ENCODE measurements at regions not wholly inside any gene's neighbourhood (a gene's known extent, or its start where the extent isn't known, plus 50 kb on each side); places are given as distances from the start of the nearest gene placed in this dataset.

GRCh38 chr2:125424266-125424785 lies 1231.6 kb upstream of the GYPC start:
- Mint-ChIP-seq H3K27ac (ENCODE audit: unreplicated experiment) (no peak overlapping the region), H3K36me3 (ENCODE audit: unreplicated experiment) (no peaks in the 10 kb centered on the region), H3K9me3 (ENCODE audit: unreplicated experiment) (peaks cover 4% of the 10 kb centered on the region), H3K27me3 (ENCODE audit: unreplicated experiment) (no peaks in the 10 kb centered on the region), H3K4me3 (ENCODE audit: unreplicated experiment) (no peak overlapping the region), H3K4me1 (ENCODE audit: unreplicated experiment) (peaks cover 9% of the 10 kb centered on the region)
- no peak for TF ChIP-seq CTCF (IDR thresholded peaks at IDR 0.05)
- DNase-seq (ENCODE audit: extremely low spot score, unreplicated experiment), result no peak

- Mint-ChIP-seq H3K4me1 (ENCODE audit: unreplicated experiment) (peaks cover 9% of the 10 kb centered on the region), H3K27me3 (ENCODE audit: unreplicated experiment) (no peaks in the 10 kb centered on the region), H3K36me3 (ENCODE audit: unreplicated experiment) (no peaks in the 10 kb centered on the region), H3K27ac (ENCODE audit: unreplicated experiment) (no peak overlapping the region), H3K4me3 (ENCODE audit: unreplicated experiment) (no peak overlapping the region), H3K9me3 (ENCODE audit: unreplicated experiment) (peaks cover 4% of the 10 kb centered on the region)
- DNase-seq (ENCODE audit: extremely low spot score, unreplicated experiment), result no peak
- TF ChIP-seq CTCF (IDR thresholded peaks at IDR 0.05), result no peak
Observed at GRCh38 chr2:125427721-125428315, 1228.1 kb upstream of the GYPC start.

- no peak for DNase-seq (ENCODE audit: extremely low spot score, unreplicated experiment)
- no peak overlapping the region for H3K27ac Mint-ChIP-seq (ENCODE audit: unreplicated experiment)
- no peak overlapping the region for H3K4me3 Mint-ChIP-seq (ENCODE audit: unreplicated experiment)
- H3K36me3 Mint-ChIP-seq (ENCODE audit: unreplicated experiment), result no peaks in the 10 kb centered on the region
- no peak for TF ChIP-seq CTCF (IDR thresholded peaks at IDR 0.05)
- peaks cover 3% of the 10 kb centered on the region for H3K27me3 Mint-ChIP-seq (ENCODE audit: unreplicated experiment)
- peaks cover 4% of the 10 kb centered on the region for H3K9me3 Mint-ChIP-seq (ENCODE audit: unreplicated experiment)
- H3K4me1 Mint-ChIP-seq (ENCODE audit: unreplicated experiment), result no peaks in the 10 kb centered on the region
Observed at GRCh38 chr2:125444106-125444505, 1211.9 kb upstream of the GYPC start.

GRCh38 chr2:125445495-125445894 lies 1210.5 kb upstream of the GYPC start:
- DNase-seq (ENCODE audit: extremely low spot score, unreplicated experiment), result no peak
- no peak overlapping the region for H3K4me3 Mint-ChIP-seq (ENCODE audit: unreplicated experiment)
- peaks cover 3% of the 10 kb centered on the region for H3K27me3 Mint-ChIP-seq (ENCODE audit: unreplicated experiment)
- no peaks in the 10 kb centered on the region for H3K36me3 Mint-ChIP-seq (ENCODE audit: unreplicated experiment)
- H3K4me1 Mint-ChIP-seq (ENCODE audit: unreplicated experiment), result no peaks in the 10 kb centered on the region
- H3K27ac Mint-ChIP-seq (ENCODE audit: unreplicated experiment), result no peak overlapping the region
- peaks cover 4% of the 10 kb centered on the region for H3K9me3 Mint-ChIP-seq (ENCODE audit: unreplicated experiment)
- no peak for TF ChIP-seq CTCF (IDR thresholded peaks at IDR 0.05)

- Mint-ChIP-seq H3K4me3 (ENCODE audit: unreplicated experiment) (no peak overlapping the region), H3K36me3 (ENCODE audit: unreplicated experiment) (no peaks in the 10 kb centered on the region), H3K4me1 (ENCODE audit: unreplicated experiment) (no peaks in the 10 kb centered on the region), H3K27me3 (ENCODE audit: unreplicated experiment) (no peaks in the 10 kb centered on the region), H3K9me3 (ENCODE audit: unreplicated experiment) (peaks cover 3% of the 10 kb centered on the region), H3K27ac (ENCODE audit: unreplicated experiment) (no peak overlapping the region)
- no peak for TF ChIP-seq CTCF (IDR thresholded peaks at IDR 0.05)
- no peak for DNase-seq (ENCODE audit: extremely low spot score, unreplicated experiment)
Observed at GRCh38 chr2:125450092-125450491, 1205.9 kb upstream of the GYPC start.

Measured in osteocyte (in vitro differentiated cells).